OCI-LY1 (cell line): ENCODE measurements at regions not wholly inside any gene's neighbourhood (a gene's known extent, or its start where the extent isn't known, plus 50 kb on each side); places are given as distances from the start of the nearest gene placed in this dataset.

Source experiments
- H2AFZ ChIP-seq: fragments of 200-600 bp; sonication (generic), shearing (Covaris generic); 2 replicates; pipeline ENCODE4 v1.6.0; 2014; ENCODE audit warnings: antibody characterized with exemption, mild to moderate bottlenecking, low read length
- H3F3A ChIP-seq: fragments of 200-600 bp; sonication (generic), shearing (Covaris generic); 2 replicates; pipeline ENCODE4 v1.6.0; 2014; ENCODE audit warnings: mild to moderate bottlenecking, antibody characterized with exemption, low read length, moderate library complexity; ENCODE audit not compliant: insufficient read depth
- H3K27ac ChIP-seq: fragments of 200-600 bp; sonication (generic); 2 replicates; pipeline ENCODE4 v1.5.1; 2014; ENCODE audit warnings: low read length, mixed run types, mild to moderate bottlenecking, low read depth; ENCODE audit not compliant: poor library complexity, severe bottlenecking
- H3K27me3 ChIP-seq: fragments of 200-600 bp; sonication (generic); 2 replicates; pipeline ENCODE4 v1.6.0; 2014; ENCODE audit warnings: antibody characterized with exemption, mild to moderate bottlenecking, low read length, moderate library complexity; ENCODE audit not compliant: insufficient read depth
- H3K36me3 ChIP-seq: fragments of 200-600 bp; sonication (generic); 2 replicates; pipeline ENCODE4 v1.6.1; 2014; ENCODE audit warnings: mild to moderate bottlenecking, antibody characterized with exemption, low read length, moderate library complexity, mixed read lengths; ENCODE audit not compliant: insufficient read depth
- H3K4me1 ChIP-seq: fragments of 200-600 bp; sonication (generic); 2 replicates; pipeline ENCODE4 v1.5.1; 2014; ENCODE audit warnings: mild to moderate bottlenecking, low read length, moderate library complexity; ENCODE audit not compliant: insufficient read depth, severe bottlenecking
- H3K4me2 ChIP-seq: fragments of 200-600 bp; sonication (generic), shearing (Covaris generic); 2 replicates; pipeline ENCODE4 v1.6.1; 2014; ENCODE audit warnings: low read length
- H3K4me3 ChIP-seq: fragments of 200-600 bp; sonication (generic); 2 replicates; pipeline ENCODE4 v1.5.1; 2014; ENCODE audit warnings: low read length, low read depth, mild to moderate bottlenecking, mixed read lengths; ENCODE audit not compliant: poor library complexity, severe bottlenecking
- H3K79me2 ChIP-seq: fragments of 200-600 bp; shearing (Covaris generic); 2 replicates; pipeline ENCODE4 v1.6.1; 2016; ENCODE audit warnings: mixed run types, low read length, mixed read lengths; ENCODE audit not compliant: insufficient read depth
- H3K9ac ChIP-seq: fragments of 200-600 bp; sonication (generic), shearing (Covaris generic); 2 replicates; pipeline ENCODE4 v1.6.1; 2014; ENCODE audit warnings: mild to moderate bottlenecking, low read length, mixed read lengths
- H3K9me2 ChIP-seq: fragments of 200-600 bp; sonication (generic), shearing (Covaris generic); 2 replicates; pipeline ENCODE4 v1.6.1; 2014; ENCODE audit warnings: low read depth, mild to moderate bottlenecking, low read length, mixed read lengths
- H3K9me3 ChIP-seq: fragments of 200-600 bp; shearing (Covaris generic); 2 replicates; pipeline ENCODE4 v1.6.1; 2014; ENCODE audit warnings: low read length, mixed read lengths
- H4K20me1 ChIP-seq: fragments of 200-600 bp; sonication (generic), shearing (Covaris generic); 2 replicates; pipeline ENCODE4 v1.6.0; 2016; ENCODE audit warnings: mild to moderate bottlenecking, low read length; ENCODE audit not compliant: insufficient read depth
- CTCF ChIP-seq: fragments of 200-600 bp; sonication (generic), shearing (Covaris generic); IDR thresholded peaks from 2 replicates; pipeline ENCODE4 v1.5.1; 2017; ENCODE audit warnings: mild to moderate bottlenecking, antibody characterized with exemption, low read length, moderate library complexity, mixed read lengths
- EZH2 ChIP-seq: fragments of 200-600 bp; sonication (generic), shearing (Covaris generic); IDR thresholded peaks from 2 replicates; pipeline ENCODE4 v1.8.0; 2017; ENCODE audit warnings: borderline replicate concordance, mixed run types, mild to moderate bottlenecking, antibody characterized with exemption, low read length, moderate library complexity, mixed read lengths

- no peak for TF ChIP-seq EZH2
- no peak for TF ChIP-seq CTCF
- H3K4me3 ChIP-seq = no peak overlapping the region
- H3F3A ChIP-seq = no peaks in the 10 kb centered on the region
- H3K27ac ChIP-seq = no peak overlapping the region
- no peaks in the 10 kb centered on the region for H4K20me1 ChIP-seq
- no peaks in the 10 kb centered on the region for H3K4me1 ChIP-seq
- H3K4me2 ChIP-seq = no peak overlapping the region
- H3K36me3 ChIP-seq = no peaks in the 10 kb centered on the region
- H2AFZ ChIP-seq = no peak overlapping the region
- H3K79me2 ChIP-seq = no peaks in the 10 kb centered on the region
- no peak overlapping the region for H3K9ac ChIP-seq
- no peaks in the 10 kb centered on the region for H3K27me3 ChIP-seq
- H3K9me3 ChIP-seq = no peaks in the 10 kb centered on the region
- no peaks in the 10 kb centered on the region for H3K9me2 ChIP-seq
Measured at GRCh38 chr16:65981057-65981456, 385.4 kb upstream of the CDH5 start.

GRCh38 chr16:65975049-65975708, 391.3 kb upstream of the CDH5 start:
- TF ChIP-seq EZH2 (no peak), CTCF (no peak)
- H3K27ac ChIP-seq = no peak overlapping the region
- H3K27me3 ChIP-seq = no peaks in the 10 kb centered on the region
- no peaks in the 10 kb centered on the region for H3K9me3 ChIP-seq
- no peaks in the 10 kb centered on the region for H3K79me2 ChIP-seq
- H3K9me2 ChIP-seq = no peaks in the 10 kb centered on the region
- H4K20me1 ChIP-seq = no peaks in the 10 kb centered on the region
- H3K4me2 ChIP-seq = no peak overlapping the region
- no peaks in the 10 kb centered on the region for H3K36me3 ChIP-seq
- H3F3A ChIP-seq = no peaks in the 10 kb centered on the region
- H3K4me3 ChIP-seq = no peak overlapping the region
- H2AFZ ChIP-seq = no peak overlapping the region
- no peaks in the 10 kb centered on the region for H3K4me1 ChIP-seq
- H3K9ac ChIP-seq = no peak overlapping the region

GRCh38 chr16:65967376-65967775, 399.1 kb upstream of the CDH5 start:
- no peaks in the 10 kb centered on the region for H3K9me3 ChIP-seq
- no peak overlapping the region for H3K9ac ChIP-seq
- no peak overlapping the region for H3K4me3 ChIP-seq
- H2AFZ ChIP-seq = no peak overlapping the region
- no peak for TF ChIP-seq EZH2
- TF ChIP-seq CTCF = no peak
- H4K20me1 ChIP-seq = no peaks in the 10 kb centered on the region
- H3K27me3 ChIP-seq = no peaks in the 10 kb centered on the region
- H3F3A ChIP-seq = no peaks in the 10 kb centered on the region
- no peak overlapping the region for H3K27ac ChIP-seq
- H3K9me2 ChIP-seq = no peaks in the 10 kb centered on the region
- no peaks in the 10 kb centered on the region for H3K4me1 ChIP-seq
- no peaks in the 10 kb centered on the region for H3K79me2 ChIP-seq
- H3K36me3 ChIP-seq = no peaks in the 10 kb centered on the region
- no peak overlapping the region for H3K4me2 ChIP-seq
